ENCODE measurements at regions not wholly inside any gene's neighbourhood (a gene's known extent, or its start where the extent isn't known, plus 50 kb on each side); places are given as distances from the start of the nearest gene placed in this dataset.
A peak's percentile ranks its signal among the peaks of the same experiment; 100 is the strongest.

DNA sequence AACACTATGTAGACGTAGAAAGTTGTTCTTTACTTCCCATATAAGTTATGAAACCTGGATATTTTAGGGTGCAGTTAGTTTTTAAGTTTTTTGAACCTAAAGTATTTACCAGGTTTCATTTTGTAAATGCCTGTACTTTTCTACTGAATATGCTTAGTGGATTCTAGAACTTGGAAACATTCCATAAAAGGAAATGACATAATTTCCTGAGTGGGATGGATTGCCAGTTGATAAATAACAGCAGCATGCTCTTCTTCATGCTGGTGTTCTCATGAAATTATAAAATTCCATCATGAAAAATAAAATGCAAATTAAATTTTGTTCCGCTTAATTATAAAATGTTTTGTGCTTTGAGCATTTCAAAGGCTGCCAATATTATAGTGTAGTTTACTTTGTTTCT lies 362.2 kb upstream of the PCDH20 start:
- ATAC-seq: no peak
- WGBS, 2 donors: 67 to 71% methylated on average over 2 of the region's 2 CpGs
- Histone ChIP-seq H3K27ac (no peak overlapping the region), H3K36me3 (replicated peaks in 1 of 2; ENCODE audit: insufficient read depth in 1 of 2, low read depth in 2 of 2) (no peaks in the 10 kb centered on the region), H3K27me3 (no peaks in the 10 kb centered on the region), H3K9me3 (no peaks in the 10 kb centered on the region), H3K4me3 (no peak overlapping the region), H3K4me1 (peaks cover 7% of the 10 kb centered on the region)
- no peak for DNase-seq
- TF ChIP-seq, protein P1, sequence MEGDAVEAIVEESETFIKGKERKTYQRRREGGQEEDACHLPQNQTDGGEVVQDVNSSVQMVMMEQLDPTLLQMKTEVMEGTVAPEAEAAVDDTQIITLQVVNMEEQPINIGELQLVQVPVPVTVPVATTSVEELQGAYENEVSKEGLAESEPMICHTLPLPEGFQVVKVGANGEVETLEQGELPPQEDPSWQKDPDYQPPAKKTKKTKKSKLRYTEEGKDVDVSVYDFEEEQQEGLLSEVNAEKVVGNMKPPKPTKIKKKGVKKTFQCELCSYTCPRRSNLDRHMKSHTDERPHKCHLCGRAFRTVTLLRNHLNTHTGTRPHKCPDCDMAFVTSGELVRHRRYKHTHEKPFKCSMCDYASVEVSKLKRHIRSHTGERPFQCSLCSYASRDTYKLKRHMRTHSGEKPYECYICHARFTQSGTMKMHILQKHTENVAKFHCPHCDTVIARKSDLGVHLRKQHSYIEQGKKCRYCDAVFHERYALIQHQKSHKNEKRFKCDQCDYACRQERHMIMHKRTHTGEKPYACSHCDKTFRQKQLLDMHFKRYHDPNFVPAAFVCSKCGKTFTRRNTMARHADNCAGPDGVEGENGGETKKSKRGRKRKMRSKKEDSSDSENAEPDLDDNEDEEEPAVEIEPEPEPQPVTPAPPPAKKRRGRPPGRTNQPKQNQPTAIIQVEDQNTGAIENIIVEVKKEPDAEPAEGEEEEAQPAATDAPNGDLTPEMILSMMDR (IDR thresholded peaks at IDR 0.05): no peak
- no peak for TF ChIP-seq POLR2A (IDR thresholded peaks at IDR 0.05)
- intact Hi-C loops (cut with DNase I): no loop called here

- Histone ChIP-seq H3K36me3 (replicated peaks in 1 of 2; ENCODE audit: insufficient read depth in 1 of 2, low read depth in 2 of 2) (no peaks in the 10 kb centered on the region), H3K27me3 (no peaks in the 10 kb centered on the region), H3K9me3 (no peaks in the 10 kb centered on the region), H3K27ac (peak overlapping the region in 1 of 4 donors; percentile 10), H3K4me3 (no peak overlapping the region), H3K4me1 (peaks cover 7% of the 10 kb centered on the region)
- TF ChIP-seq, protein P1 (IDR thresholded peaks at IDR 0.05): no peak
- TF ChIP-seq POLR2A (IDR thresholded peaks at IDR 0.05): no peak
- intact Hi-C loops (cut with DNase I): no loop called here
- 22 to 26% methylated on average over 3 of the region's 3 CpGs for WGBS, 2 donors
- ATAC-seq (peak; percentile 40), DNase-seq (no peak)
Measured at GRCh38 chr13:61777271-61777670, 361.6 kb upstream of the PCDH20 start.

GRCh38 chr13:61774903-61775302 lies 359.3 kb upstream of the PCDH20 start:
- H3K9me3 ChIP-seq: no peaks in the 10 kb centered on the region
- TF ChIP-seq, protein P1 (IDR thresholded peaks at IDR 0.05): no peak
- TF ChIP-seq POLR2A (IDR thresholded peaks at IDR 0.05): no peak
- no peaks in the 10 kb centered on the region for H3K36me3 ChIP-seq (replicated peaks in 1 of 2; ENCODE audit: insufficient read depth in 1 of 2, low read depth in 2 of 2)
- no peak for DNase-seq
- intact Hi-C loops (cut with DNase I): no loop called here
- no peaks in the 10 kb centered on the region for H3K27me3 ChIP-seq
- H3K4me1 ChIP-seq: peaks cover 7% of the 10 kb centered on the region
- H3K27ac ChIP-seq: no peak overlapping the region
- H3K4me3 ChIP-seq: no peak overlapping the region
- no peak for ATAC-seq

DNA sequence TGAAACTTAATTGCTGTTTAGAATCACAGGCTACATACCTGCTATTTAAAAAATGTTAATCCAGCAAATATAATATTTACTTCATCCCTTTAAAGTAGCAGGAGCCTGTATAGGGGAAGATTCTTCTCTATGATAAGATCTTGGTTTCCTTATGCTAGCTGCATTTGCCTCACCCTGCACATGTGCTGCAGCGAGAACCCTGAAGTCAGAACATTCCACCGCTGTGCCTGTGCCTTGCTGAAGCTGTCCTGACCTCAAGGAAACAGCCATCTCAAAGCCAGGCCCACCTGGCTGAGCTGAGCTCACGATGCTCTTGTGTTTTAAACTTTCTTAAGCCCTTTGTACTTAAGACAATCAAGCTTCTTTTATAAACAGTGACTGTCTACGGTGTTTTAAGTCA lies 355.0 kb upstream of the PCDH20 start:
- Histone ChIP-seq H3K4me3 (no peak overlapping the region), H3K27me3 (no peaks in the 10 kb centered on the region), H3K36me3 (replicated peaks in 1 of 2; ENCODE audit: insufficient read depth in 1 of 2, low read depth in 2 of 2) (no peaks in the 10 kb centered on the region), H3K4me1 (peaks cover 4% of the 10 kb centered on the region), H3K27ac (no peak overlapping the region), H3K9me3 (no peaks in the 10 kb centered on the region)
- intact Hi-C loops (cut with DNase I): no loop called here
- WGBS, 2 donors: 27 to 32% methylated on average over 4 of the region's 4 CpGs
- DNase-seq (no peak), ATAC-seq (no peak)
- TF ChIP-seq POLR2A (IDR thresholded peaks at IDR 0.05): no peak
- TF ChIP-seq, protein P1 (IDR thresholded peaks at IDR 0.05): no peak

- DNase-seq (no peak), ATAC-seq (no peak)
- TF ChIP-seq, protein P1 (IDR thresholded peaks at IDR 0.05): no peak
- no peak for TF ChIP-seq POLR2A (IDR thresholded peaks at IDR 0.05)
- intact Hi-C loops (cut with DNase I): no loop called here
- Histone ChIP-seq H3K27ac (no peak overlapping the region), H3K4me3 (no peak overlapping the region), H3K9me3 (no peaks in the 10 kb centered on the region), H3K36me3 (replicated peaks in 1 of 2; ENCODE audit: insufficient read depth in 1 of 2, low read depth in 2 of 2) (no peaks in the 10 kb centered on the region), H3K27me3 (no peaks in the 10 kb centered on the region), H3K4me1 (no peaks in the 10 kb centered on the region)
- WGBS, 2 donors: 36 to 50% methylated on average over 2 of the region's 2 CpGs
Measured at GRCh38 chr13:61768175-61768574, 352.5 kb upstream of the PCDH20 start.
